ENCODE measurements at regions not wholly inside any gene's neighbourhood (a gene's known extent, or its start where the extent isn't known, plus 50 kb on each side); places are given as distances from the start of the nearest gene placed in this dataset.

DNA sequence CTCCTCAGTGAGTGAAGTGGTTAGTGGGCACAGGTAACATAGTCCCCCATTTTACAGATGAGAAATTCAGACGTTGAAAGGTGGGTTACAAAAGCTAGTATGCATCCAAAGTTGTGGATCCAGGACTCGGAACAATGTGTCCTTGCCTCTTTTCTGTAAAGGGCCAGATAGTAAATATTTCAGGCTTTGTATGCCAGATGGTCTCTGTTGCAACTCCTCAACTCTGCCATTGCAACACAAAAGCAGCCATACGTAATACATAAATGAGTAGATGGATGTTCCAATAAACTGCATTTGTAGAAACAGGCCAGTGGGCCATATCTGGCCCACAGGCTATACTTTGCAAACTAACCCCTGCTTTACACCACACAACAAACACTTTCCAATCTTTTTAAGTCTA is 166.6 kb upstream of the PKDCC start:
- Histone ChIP-seq H3K36me3 (no peaks in the 10 kb centered on the region), H3K9me3 (replicated peaks) (no peaks in the 10 kb centered on the region), H3K27me3 (ENCODE audit: low read depth) (no peaks in the 10 kb centered on the region), H3K4me1 (peaks cover 16% of the 10 kb centered on the region), H3K4me3 (no peak overlapping the region), H3K27ac (replicated peaks) (no peak overlapping the region)
- TF ChIP-seq, protein P1, sequence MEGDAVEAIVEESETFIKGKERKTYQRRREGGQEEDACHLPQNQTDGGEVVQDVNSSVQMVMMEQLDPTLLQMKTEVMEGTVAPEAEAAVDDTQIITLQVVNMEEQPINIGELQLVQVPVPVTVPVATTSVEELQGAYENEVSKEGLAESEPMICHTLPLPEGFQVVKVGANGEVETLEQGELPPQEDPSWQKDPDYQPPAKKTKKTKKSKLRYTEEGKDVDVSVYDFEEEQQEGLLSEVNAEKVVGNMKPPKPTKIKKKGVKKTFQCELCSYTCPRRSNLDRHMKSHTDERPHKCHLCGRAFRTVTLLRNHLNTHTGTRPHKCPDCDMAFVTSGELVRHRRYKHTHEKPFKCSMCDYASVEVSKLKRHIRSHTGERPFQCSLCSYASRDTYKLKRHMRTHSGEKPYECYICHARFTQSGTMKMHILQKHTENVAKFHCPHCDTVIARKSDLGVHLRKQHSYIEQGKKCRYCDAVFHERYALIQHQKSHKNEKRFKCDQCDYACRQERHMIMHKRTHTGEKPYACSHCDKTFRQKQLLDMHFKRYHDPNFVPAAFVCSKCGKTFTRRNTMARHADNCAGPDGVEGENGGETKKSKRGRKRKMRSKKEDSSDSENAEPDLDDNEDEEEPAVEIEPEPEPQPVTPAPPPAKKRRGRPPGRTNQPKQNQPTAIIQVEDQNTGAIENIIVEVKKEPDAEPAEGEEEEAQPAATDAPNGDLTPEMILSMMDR (IDR thresholded peaks at IDR 0.05; ENCODE audit: borderline replicate concordance): no peak
- intact Hi-C loops (cut with micrococcal nuclease): no loop called here
- no peak for DNase-seq

DNA sequence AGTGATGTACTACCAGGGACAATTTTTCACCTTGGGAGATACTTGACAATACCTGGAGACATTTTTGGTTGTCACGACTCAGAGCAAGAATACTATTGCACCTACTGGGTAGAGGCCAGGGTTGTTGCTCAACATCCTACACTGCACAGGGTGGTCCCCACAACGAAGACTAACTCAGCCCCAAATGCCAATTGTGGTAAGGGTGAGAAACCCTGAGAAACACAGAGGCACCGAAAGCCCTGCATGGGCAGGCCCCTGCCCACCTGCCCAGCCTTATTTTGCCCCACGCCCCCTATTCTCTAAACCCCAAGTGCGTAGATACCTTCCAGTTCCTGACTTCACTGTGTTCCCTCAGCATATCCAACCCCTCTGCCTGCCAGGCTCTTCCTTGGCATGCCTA is 163.1 kb upstream of the PKDCC start:
- no peak for DNase-seq
- H3K9me3 ChIP-seq (replicated peaks): no peaks in the 10 kb centered on the region
- intact Hi-C loops (cut with micrococcal nuclease): no loop called here
- H3K36me3 ChIP-seq: no peaks in the 10 kb centered on the region
- peaks cover 17% of the 10 kb centered on the region for H3K4me1 ChIP-seq
- no peak overlapping the region for H3K27ac ChIP-seq (replicated peaks)
- no peaks in the 10 kb centered on the region for H3K27me3 ChIP-seq (ENCODE audit: low read depth)
- H3K4me3 ChIP-seq: no peak overlapping the region
- TF ChIP-seq, protein P1 (IDR thresholded peaks at IDR 0.05; ENCODE audit: borderline replicate concordance): no peak

DNA sequence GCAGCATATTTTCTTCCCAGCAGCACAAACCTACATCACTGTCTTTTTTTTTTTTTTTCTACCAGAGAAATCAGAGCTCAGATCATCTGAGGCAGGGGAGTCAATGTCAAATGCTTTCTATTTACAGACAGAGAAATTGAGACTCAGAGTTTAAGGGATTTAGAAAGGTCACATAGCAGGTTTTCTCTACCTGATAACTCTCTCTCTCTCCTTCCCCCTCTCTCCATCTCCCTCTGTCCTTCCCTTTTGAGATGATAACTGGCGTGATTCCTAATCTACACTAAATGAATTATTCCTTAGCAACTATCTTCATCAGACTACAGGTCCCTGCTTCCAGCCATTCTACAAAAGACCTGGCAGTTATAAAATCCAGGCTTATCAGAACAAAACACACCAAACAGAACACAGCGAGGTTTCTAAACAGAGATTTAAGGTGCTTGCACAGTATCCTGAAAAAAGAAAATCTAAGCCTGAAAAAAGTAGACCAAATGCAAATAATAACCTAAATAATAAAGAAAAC is 161.6 kb upstream of the PKDCC start:
- Histone ChIP-seq H3K9me3 (replicated peaks) (no peaks in the 10 kb centered on the region), H3K27ac (replicated peaks) (no peak overlapping the region), H3K36me3 (no peaks in the 10 kb centered on the region), H3K4me1 (peaks cover 13% of the 10 kb centered on the region), H3K27me3 (ENCODE audit: low read depth) (no peaks in the 10 kb centered on the region), H3K4me3 (no peak overlapping the region)
- intact Hi-C loops (cut with micrococcal nuclease): no loop called here
- TF ChIP-seq, protein P1 (IDR thresholded peaks at IDR 0.05; ENCODE audit: borderline replicate concordance): no peak
- DNase-seq: no peak

DNA sequence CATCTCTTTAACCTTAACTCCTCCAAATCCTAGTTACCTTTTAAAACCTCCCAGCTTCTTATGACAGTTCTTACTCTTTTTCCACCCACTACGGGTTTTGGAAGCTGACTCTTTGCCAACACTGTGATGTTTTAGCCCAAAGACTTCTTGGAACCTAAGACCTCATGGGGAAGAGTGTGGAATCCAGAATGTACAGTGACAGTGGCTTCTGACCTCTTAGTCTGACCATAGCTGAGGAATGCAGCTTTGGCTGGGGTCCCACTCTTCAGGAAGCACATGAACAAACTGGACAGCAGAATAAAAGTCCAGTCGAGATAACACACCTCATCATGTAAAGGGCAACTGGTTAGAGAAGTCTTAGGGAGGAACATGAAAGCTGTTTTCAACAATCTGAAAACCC is 161.1 kb upstream of the PKDCC start:
- H3K4me3 ChIP-seq: no peak overlapping the region
- H3K4me1 ChIP-seq: peaks cover 13% of the 10 kb centered on the region
- TF ChIP-seq, protein P1 (IDR thresholded peaks at IDR 0.05; ENCODE audit: borderline replicate concordance): no peak
- no peak overlapping the region for H3K27ac ChIP-seq (replicated peaks)
- intact Hi-C loops (cut with micrococcal nuclease): no loop called here
- no peaks in the 10 kb centered on the region for H3K36me3 ChIP-seq
- no peak for DNase-seq
- no peaks in the 10 kb centered on the region for H3K9me3 ChIP-seq (replicated peaks)
- no peaks in the 10 kb centered on the region for H3K27me3 ChIP-seq (ENCODE audit: low read depth)

DNA sequence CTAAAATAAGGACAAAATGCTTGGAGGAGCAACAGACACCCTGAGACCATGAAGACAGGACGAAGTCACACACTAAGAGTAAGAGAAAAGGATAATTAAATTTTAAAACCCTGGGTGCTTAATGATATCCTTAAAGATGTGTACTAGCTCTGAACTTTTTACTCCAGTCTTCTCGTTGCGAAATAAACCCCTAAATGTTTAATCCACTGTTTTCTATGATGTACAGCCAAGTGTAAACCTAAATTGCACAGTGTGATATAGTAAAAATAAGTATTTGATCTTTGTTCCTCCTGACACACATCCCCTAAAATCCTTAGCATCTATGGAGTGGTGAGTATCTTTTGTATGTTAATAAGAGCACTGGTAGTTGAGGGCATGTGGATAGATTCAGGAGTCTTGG is 157.5 kb upstream of the PKDCC start:
- Histone ChIP-seq H3K9me3 (replicated peaks) (no peaks in the 10 kb centered on the region), H3K36me3 (no peaks in the 10 kb centered on the region), H3K4me3 (no peak overlapping the region), H3K27ac (replicated peaks) (no peak overlapping the region), H3K27me3 (ENCODE audit: low read depth) (no peaks in the 10 kb centered on the region), H3K4me1 (peaks cover 19% of the 10 kb centered on the region)
- intact Hi-C loops (cut with micrococcal nuclease): no loop called here
- no peak for DNase-seq
- TF ChIP-seq, protein P1 (IDR thresholded peaks at IDR 0.05; ENCODE audit: borderline replicate concordance): no peak

DNA sequence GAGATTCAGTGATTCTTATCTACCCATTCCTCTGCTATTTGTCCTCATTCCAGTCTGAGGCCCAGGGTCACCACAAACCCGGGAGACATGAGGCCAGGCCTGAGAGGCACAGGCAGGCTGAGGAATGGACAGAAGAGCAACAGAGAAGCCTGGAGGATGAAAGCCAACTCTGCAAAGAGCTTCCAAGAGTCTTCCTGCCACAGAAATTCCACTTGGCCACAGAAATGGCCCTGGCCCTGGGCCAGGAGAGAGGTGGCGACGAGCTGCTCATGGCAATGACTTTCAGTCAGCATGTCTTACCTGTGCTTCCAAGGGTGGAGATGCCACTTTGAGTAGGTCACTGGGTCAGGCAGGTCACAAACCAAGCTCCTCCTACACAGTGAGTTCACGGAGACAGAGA is 155.3 kb upstream of the PKDCC start:
- no peak overlapping the region for H3K4me3 ChIP-seq
- intact Hi-C loops (cut with micrococcal nuclease): no loop called here
- H3K36me3 ChIP-seq: no peaks in the 10 kb centered on the region
- peaks cover 11% of the 10 kb centered on the region for H3K4me1 ChIP-seq
- no peak for DNase-seq
- H3K9me3 ChIP-seq (replicated peaks): no peaks in the 10 kb centered on the region
- no peak overlapping the region for H3K27ac ChIP-seq (replicated peaks)
- H3K27me3 ChIP-seq (ENCODE audit: low read depth): no peaks in the 10 kb centered on the region
- TF ChIP-seq, protein P1 (IDR thresholded peaks at IDR 0.05; ENCODE audit: borderline replicate concordance): no peak

Data from left ventricle myocardium inferior (tissue), 1 donor.